OCI-LY1 (cell line): ENCODE measurements at regions not wholly inside any gene's neighbourhood (a gene's known extent, or its start where the extent isn't known, plus 50 kb on each side); places are given as distances from the start of the nearest gene placed in this dataset.

Experiments
- H2AFZ ChIP-seq: fragments of 200-600 bp; sonication (generic), shearing (Covaris generic); 2 replicates; pipeline ENCODE4 v1.6.0; 2014; ENCODE audit warnings: antibody characterized with exemption, mild to moderate bottlenecking, low read length
- H3F3A ChIP-seq: fragments of 200-600 bp; sonication (generic), shearing (Covaris generic); 2 replicates; pipeline ENCODE4 v1.6.0; 2014; ENCODE audit warnings: mild to moderate bottlenecking, antibody characterized with exemption, low read length, moderate library complexity; ENCODE audit not compliant: insufficient read depth
- H3K27ac ChIP-seq: fragments of 200-600 bp; sonication (generic); 2 replicates; pipeline ENCODE4 v1.5.1; 2014; ENCODE audit warnings: low read length, mixed run types, mild to moderate bottlenecking, low read depth; ENCODE audit not compliant: poor library complexity, severe bottlenecking
- H3K27me3 ChIP-seq: fragments of 200-600 bp; sonication (generic); 2 replicates; pipeline ENCODE4 v1.6.0; 2014; ENCODE audit warnings: antibody characterized with exemption, mild to moderate bottlenecking, low read length, moderate library complexity; ENCODE audit not compliant: insufficient read depth
- H3K36me3 ChIP-seq: fragments of 200-600 bp; sonication (generic); 2 replicates; pipeline ENCODE4 v1.6.1; 2014; ENCODE audit warnings: mild to moderate bottlenecking, antibody characterized with exemption, low read length, moderate library complexity, mixed read lengths; ENCODE audit not compliant: insufficient read depth
- H3K4me1 ChIP-seq: fragments of 200-600 bp; sonication (generic); 2 replicates; pipeline ENCODE4 v1.5.1; 2014; ENCODE audit warnings: mild to moderate bottlenecking, low read length, moderate library complexity; ENCODE audit not compliant: insufficient read depth, severe bottlenecking
- H3K4me2 ChIP-seq: fragments of 200-600 bp; sonication (generic), shearing (Covaris generic); 2 replicates; pipeline ENCODE4 v1.6.1; 2014; ENCODE audit warnings: low read length
- H3K4me3 ChIP-seq: fragments of 200-600 bp; sonication (generic); 2 replicates; pipeline ENCODE4 v1.5.1; 2014; ENCODE audit warnings: low read length, low read depth, mild to moderate bottlenecking, mixed read lengths; ENCODE audit not compliant: poor library complexity, severe bottlenecking
- H3K79me2 ChIP-seq: fragments of 200-600 bp; shearing (Covaris generic); 2 replicates; pipeline ENCODE4 v1.6.1; 2016; ENCODE audit warnings: mixed run types, low read length, mixed read lengths; ENCODE audit not compliant: insufficient read depth
- H3K9ac ChIP-seq: fragments of 200-600 bp; sonication (generic), shearing (Covaris generic); 2 replicates; pipeline ENCODE4 v1.6.1; 2014; ENCODE audit warnings: mild to moderate bottlenecking, low read length, mixed read lengths
- H3K9me2 ChIP-seq: fragments of 200-600 bp; sonication (generic), shearing (Covaris generic); 2 replicates; pipeline ENCODE4 v1.6.1; 2014; ENCODE audit warnings: low read depth, mild to moderate bottlenecking, low read length, mixed read lengths
- H3K9me3 ChIP-seq: fragments of 200-600 bp; shearing (Covaris generic); 2 replicates; pipeline ENCODE4 v1.6.1; 2014; ENCODE audit warnings: low read length, mixed read lengths
- H4K20me1 ChIP-seq: fragments of 200-600 bp; sonication (generic), shearing (Covaris generic); 2 replicates; pipeline ENCODE4 v1.6.0; 2016; ENCODE audit warnings: mild to moderate bottlenecking, low read length; ENCODE audit not compliant: insufficient read depth
- EZH2 ChIP-seq: fragments of 200-600 bp; sonication (generic), shearing (Covaris generic); IDR thresholded peaks from 2 replicates; pipeline ENCODE4 v1.8.0; 2017; ENCODE audit warnings: borderline replicate concordance, mixed run types, mild to moderate bottlenecking, antibody characterized with exemption, low read length, moderate library complexity, mixed read lengths
- TF ChIP-seq, protein P1 (sequence below): fragments of 200-600 bp; sonication (generic), shearing (Covaris generic); IDR thresholded peaks from 2 replicates; pipeline ENCODE4 v1.5.1; 2017; ENCODE audit warnings: mild to moderate bottlenecking, antibody characterized with exemption, low read length, moderate library complexity, mixed read lengths

DNA sequence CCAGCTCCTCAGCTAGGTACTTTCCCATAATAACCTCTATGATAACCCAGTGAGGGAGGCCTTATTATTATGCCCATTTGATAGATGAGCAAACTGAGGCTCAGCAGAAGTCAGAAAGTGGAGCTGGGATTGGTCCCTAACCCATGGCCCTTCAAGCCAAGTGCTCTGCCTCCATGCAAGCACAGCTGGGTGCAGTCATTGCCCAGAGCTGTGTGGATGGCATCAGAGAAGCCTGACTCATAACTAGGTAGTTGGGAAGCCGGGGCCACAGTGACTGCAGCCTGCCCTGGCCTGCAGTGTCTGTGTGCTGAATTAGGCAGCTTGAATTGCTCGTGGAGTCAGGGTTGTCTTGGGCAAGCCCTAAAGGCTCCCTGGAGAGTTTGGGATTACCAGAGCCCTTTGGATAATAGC is 89.9 kb upstream of the SLC2A1 start:
- no peaks in the 10 kb centered on the region for H3K36me3 ChIP-seq
- H3F3A ChIP-seq, result no peaks in the 10 kb centered on the region
- H3K9me3 ChIP-seq, result no peaks in the 10 kb centered on the region
- no peaks in the 10 kb centered on the region for H4K20me1 ChIP-seq
- H3K4me1 ChIP-seq, result no peaks in the 10 kb centered on the region
- H3K27ac ChIP-seq, result no peak overlapping the region
- TF ChIP-seq, protein P1, sequence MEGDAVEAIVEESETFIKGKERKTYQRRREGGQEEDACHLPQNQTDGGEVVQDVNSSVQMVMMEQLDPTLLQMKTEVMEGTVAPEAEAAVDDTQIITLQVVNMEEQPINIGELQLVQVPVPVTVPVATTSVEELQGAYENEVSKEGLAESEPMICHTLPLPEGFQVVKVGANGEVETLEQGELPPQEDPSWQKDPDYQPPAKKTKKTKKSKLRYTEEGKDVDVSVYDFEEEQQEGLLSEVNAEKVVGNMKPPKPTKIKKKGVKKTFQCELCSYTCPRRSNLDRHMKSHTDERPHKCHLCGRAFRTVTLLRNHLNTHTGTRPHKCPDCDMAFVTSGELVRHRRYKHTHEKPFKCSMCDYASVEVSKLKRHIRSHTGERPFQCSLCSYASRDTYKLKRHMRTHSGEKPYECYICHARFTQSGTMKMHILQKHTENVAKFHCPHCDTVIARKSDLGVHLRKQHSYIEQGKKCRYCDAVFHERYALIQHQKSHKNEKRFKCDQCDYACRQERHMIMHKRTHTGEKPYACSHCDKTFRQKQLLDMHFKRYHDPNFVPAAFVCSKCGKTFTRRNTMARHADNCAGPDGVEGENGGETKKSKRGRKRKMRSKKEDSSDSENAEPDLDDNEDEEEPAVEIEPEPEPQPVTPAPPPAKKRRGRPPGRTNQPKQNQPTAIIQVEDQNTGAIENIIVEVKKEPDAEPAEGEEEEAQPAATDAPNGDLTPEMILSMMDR, result no peak
- no peak for TF ChIP-seq EZH2
- no peak overlapping the region for H3K4me2 ChIP-seq
- H3K9ac ChIP-seq, result no peak overlapping the region
- no peaks in the 10 kb centered on the region for H3K79me2 ChIP-seq
- no peaks in the 10 kb centered on the region; the same call in 1 of the 2 replicates for H3K27me3 ChIP-seq
- no peak overlapping the region for H3K4me3 ChIP-seq
- H2AFZ ChIP-seq, result no peak overlapping the region
- no peaks in the 10 kb centered on the region for H3K9me2 ChIP-seq

DNA sequence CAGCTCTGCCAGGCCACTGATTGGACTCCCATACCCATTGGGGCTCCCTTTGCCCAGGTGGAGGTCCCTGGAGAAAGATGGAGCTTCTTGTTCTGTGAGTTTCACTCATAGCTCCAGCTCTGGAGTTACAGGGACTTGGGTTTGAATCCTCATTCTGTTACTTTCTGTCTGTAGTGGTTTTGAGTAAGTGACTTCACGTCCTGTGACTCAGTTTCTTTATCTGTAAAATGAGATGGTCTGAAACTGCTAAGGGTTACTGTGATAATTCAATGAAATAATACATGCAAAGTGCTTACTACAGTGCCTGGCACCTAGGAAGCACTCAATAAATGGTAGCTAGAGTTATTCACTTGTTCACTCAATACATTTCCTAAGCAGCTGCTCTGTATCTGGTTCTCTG is 88.5 kb upstream of the SLC2A1 start:
- Histone ChIP-seq H3F3A (no peaks in the 10 kb centered on the region), H3K4me2 (no peak overlapping the region), H3K4me1 (no peaks in the 10 kb centered on the region), H3K36me3 (no peaks in the 10 kb centered on the region), H3K9me2 (no peaks in the 10 kb centered on the region), H3K9ac (no peak overlapping the region), H3K79me2 (no peaks in the 10 kb centered on the region), H3K9me3 (no peaks in the 10 kb centered on the region), H4K20me1 (no peaks in the 10 kb centered on the region), H2AFZ (no peak overlapping the region), H3K27ac (no peak overlapping the region), H3K4me3 (no peak overlapping the region), H3K27me3 (no peaks in the 10 kb centered on the region; the same call in 1 of the 2 replicates)
- no peak for TF ChIP-seq EZH2
- TF ChIP-seq, protein P1, result no peak

DNA sequence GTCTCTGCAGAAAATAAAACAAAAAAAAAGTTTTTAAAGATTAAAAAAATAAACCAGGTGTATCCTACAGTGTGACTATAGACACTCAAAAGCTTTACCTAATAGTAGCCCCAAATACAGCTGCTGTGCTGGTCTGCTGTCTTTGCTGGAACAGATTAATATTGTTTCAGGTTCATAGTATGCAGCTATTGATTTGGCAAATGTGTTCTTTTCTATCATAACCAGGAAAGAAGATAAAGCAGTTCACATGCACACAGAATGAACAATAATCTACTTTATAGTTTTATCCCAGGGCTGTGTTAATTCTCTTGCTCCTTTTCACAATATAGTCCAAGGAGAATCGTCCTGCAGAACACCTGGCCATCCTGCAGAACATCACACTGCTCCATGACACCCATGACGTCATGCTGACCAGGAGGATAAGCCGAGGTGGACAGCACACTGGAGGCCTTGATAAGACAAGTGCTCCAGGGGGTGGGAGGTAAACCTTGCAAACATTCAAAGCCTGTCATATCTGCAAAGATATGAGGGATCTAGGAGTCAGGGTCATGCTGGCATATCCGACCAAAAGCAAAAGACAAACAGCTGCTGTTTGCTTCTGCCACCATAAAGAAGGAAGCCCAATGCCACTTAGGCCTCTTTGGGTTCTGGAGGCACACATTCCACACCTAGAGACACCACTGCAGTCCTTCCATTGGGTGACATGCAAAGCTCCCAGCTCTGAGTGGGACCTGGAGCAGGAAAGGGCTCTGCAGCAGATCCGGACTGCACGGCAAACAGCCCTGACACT is 86.1 kb upstream of the SLC2A1 start:
- H3K27ac ChIP-seq, result no peak overlapping the region
- TF ChIP-seq, protein P1, result no peak
- no peak for TF ChIP-seq EZH2
- no peak overlapping the region for H2AFZ ChIP-seq
- H3K9me2 ChIP-seq, result no peaks in the 10 kb centered on the region
- no peak overlapping the region for H3K4me2 ChIP-seq
- H3K79me2 ChIP-seq, result no peaks in the 10 kb centered on the region
- H3K36me3 ChIP-seq, result no peaks in the 10 kb centered on the region
- H3K9ac ChIP-seq, result no peak overlapping the region
- no peaks in the 10 kb centered on the region for H3K9me3 ChIP-seq
- H3F3A ChIP-seq, result no peaks in the 10 kb centered on the region
- no peaks in the 10 kb centered on the region for H3K4me1 ChIP-seq
- H3K4me3 ChIP-seq, result no peak overlapping the region
- no peaks in the 10 kb centered on the region for H4K20me1 ChIP-seq
- H3K27me3 ChIP-seq, result no peaks in the 10 kb centered on the region
